ENCODE measurements at regions not wholly inside any gene's neighbourhood (a gene's known extent, or its start where the extent isn't known, plus 50 kb on each side); places are given as distances from the start of the nearest gene placed in this dataset.
"Not testable (repeated sequence)": the region's sequence is repeated elsewhere in the genome, so short reads cannot be mapped to it uniquely, and the experiment has no call there.

DNA sequence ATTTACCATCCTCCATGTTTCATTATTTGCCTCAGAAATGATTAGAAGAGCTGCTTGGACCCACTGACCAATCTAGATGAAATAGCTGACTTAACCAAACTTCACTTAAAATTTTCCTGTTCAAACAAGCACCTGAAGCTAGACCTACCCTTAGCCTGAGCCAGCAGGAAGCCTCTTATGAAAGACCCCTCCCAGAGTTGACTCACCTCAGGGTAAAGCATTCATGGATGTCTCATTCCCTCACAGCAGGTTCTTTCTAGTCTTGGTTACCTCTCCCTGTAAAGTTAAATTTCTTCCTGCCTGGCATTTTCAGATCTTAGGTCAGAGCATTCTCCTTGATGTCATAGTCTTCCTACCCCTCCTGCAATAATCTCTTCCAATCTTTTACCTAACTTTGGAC, 1209.8 kb downstream of the FLRT2 start (continued):
- TF ChIP-seq, protein P1, sequence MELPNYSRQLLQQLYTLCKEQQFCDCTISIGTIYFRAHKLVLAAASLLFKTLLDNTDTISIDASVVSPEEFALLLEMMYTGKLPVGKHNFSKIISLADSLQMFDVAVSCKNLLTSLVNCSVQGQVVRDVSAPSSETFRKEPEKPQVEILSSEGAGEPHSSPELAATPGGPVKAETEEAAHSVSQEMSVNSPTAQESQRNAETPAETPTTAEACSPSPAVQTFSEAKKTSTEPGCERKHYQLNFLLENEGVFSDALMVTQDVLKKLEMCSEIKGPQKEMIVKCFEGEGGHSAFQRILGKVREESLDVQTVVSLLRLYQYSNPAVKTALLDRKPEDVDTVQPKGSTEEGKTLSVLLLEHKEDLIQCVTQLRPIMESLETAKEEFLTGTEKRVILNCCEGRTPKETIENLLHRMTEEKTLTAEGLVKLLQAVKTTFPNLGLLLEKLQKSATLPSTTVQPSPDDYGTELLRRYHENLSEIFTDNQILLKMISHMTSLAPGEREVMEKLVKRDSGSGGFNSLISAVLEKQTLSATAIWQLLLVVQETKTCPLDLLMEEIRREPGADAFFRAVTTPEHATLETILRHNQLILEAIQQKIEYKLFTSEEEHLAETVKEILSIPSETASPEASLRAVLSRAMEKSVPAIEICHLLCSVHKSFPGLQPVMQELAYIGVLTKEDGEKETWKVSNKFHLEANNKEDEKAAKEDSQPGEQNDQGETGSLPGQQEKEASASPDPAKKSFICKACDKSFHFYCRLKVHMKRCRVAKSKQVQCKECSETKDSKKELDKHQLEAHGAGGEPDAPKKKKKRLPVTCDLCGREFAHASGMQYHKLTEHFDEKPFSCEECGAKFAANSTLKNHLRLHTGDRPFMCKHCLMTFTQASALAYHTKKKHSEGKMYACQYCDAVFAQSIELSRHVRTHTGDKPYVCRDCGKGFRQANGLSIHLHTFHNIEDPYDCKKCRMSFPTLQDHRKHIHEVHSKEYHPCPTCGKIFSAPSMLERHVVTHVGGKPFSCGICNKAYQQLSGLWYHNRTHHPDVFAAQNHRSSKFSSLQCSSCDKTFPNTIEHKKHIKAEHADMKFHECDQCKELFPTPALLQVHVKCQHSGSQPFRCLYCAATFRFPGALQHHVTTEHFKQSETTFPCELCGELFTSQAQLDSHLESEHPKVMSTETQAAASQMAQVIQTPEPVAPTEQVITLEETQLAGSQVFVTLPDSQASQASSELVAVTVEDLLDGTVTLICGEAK (IDR thresholded peaks at IDR 0.05; ENCODE audit: borderline replicate concordance): no peak
- TF ChIP-seq, protein P2, sequence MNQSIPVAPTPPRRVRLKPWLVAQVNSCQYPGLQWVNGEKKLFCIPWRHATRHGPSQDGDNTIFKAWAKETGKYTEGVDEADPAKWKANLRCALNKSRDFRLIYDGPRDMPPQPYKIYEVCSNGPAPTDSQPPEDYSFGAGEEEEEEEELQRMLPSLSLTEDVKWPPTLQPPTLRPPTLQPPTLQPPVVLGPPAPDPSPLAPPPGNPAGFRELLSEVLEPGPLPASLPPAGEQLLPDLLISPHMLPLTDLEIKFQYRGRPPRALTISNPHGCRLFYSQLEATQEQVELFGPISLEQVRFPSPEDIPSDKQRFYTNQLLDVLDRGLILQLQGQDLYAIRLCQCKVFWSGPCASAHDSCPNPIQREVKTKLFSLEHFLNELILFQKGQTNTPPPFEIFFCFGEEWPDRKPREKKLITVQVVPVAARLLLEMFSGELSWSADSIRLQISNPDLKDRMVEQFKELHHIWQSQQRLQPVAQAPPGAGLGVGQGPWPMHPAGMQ (IDR thresholded peaks at IDR 0.05; ENCODE audit: borderline replicate concordance): no peak

DNA sequence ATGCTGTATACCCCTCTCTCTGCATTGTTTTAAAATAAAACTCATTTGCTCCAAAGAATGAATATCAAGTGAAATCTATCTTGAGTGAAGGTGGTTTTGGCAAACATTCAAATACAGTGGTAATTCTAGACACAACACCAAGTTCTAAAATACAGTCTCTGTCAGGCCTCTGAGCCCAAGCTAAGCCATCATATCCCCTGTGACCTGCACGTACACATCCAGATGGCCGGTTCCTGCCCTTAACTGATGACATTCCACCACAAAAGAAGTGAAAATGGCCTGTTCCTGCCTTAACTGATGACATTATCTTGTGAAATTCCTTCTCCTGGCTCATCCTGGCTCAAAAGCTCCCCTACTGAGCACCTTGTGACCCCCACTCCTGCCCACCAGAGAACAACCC, 1201.5 kb downstream of the FLRT2 start:
- FAIRE-seq; H3K9ac ChIP-seq (ENCODE audit: control insufficient read depth, insufficient read depth, low read length); DNase-seq (ENCODE audit: low read depth, low spot score); BruUV-seq (replicated peaks); H3K27ac ChIP-seq (ENCODE audit: control insufficient read depth, insufficient read depth); ATAC-seq; H3K4me1 ChIP-seq (ENCODE audit: control insufficient read depth, insufficient read depth, low read length); H2AFZ ChIP-seq (ENCODE audit: control insufficient read depth, low read depth, low read length); H3K79me2 ChIP-seq (ENCODE audit: control insufficient read depth, insufficient read depth, low read length); H3K36me3 ChIP-seq (ENCODE audit: control insufficient read depth in 2 of 2, insufficient read depth in 2 of 2, low read length in 1 of 2); RAD21 ChIA-PET (ENCODE audit: unreplicated experiment); H3K4me3 ChIP-seq; in situ Hi-C loops (cut with MboI); intact Hi-C loops (cut with micrococcal nuclease; ENCODE audit: unreplicated experiment); POLR2A ChIA-PET; H4K20me1 ChIP-seq (ENCODE audit: control insufficient read depth, insufficient read depth); H3K4me2 ChIP-seq (ENCODE audit: control insufficient read depth, insufficient read depth); H3K27me3 ChIP-seq (replicated peaks in 1 of 2; ENCODE audit: control insufficient read depth in 2 of 2, insufficient read depth in 2 of 2, low read length in 1 of 2); H3K9me3 ChIP-seq (replicated peaks; ENCODE audit: control insufficient read depth, insufficient read depth, low read length): not testable (repeated sequence)
- SMC1A ChIA-PET (ENCODE audit: uncharacterized antibody, unreplicated experiment): interaction anchor here (1.0 to 1.2 kb wide), 3 partner anchors 11 to 58 kb away, joined by 3 to 6 read pairs (median 4); no protein-coding TSS in a partner anchor
- CTCF ChIA-PET: interaction anchor here (0.9 kb wide), 1 partner anchor 12 kb away, joined by 4 read pairs; no protein-coding TSS in a partner anchor
- 26% methylated on average over 2 of the region's 2 CpGs for WGBS (ENCODE audit: insufficient coverage, insufficient replicate concordance, low lambda C conversion rate, missing lambda C conversion rate)
